ENCODE measurements at regions not wholly inside any gene's neighbourhood (a gene's known extent, or its start where the extent isn't known, plus 50 kb on each side); places are given as distances from the start of the nearest gene placed in this dataset.

GRCh38 chr6:66814156-66814555, 1107.1 kb upstream of the EYS start:
- TF ChIP-seq EZH2 (IDR thresholded peaks at IDR 0.05; ENCODE audit: low read depth): no peak
- no peak for TF ChIP-seq CTCF (conservative IDR thresholded peaks at IDR 0.05)

Data from PC-9 (cell line).